HCT116 (cell line): ENCODE measurements at regions not wholly inside any gene's neighbourhood (a gene's known extent, or its start where the extent isn't known, plus 50 kb on each side); places are given as distances from the start of the nearest gene placed in this dataset.

Experiments used
- CTCF ChIP-seq, 3 experiments: fragments of 200-600 bp in 1 of 3; sonication (generic) in 1 of 3; IDR thresholded peaks in 2 of 3; conservative IDR thresholded peaks in 1 of 3; 2 replicates each; pipeline ENCODE4 v1.5.1; 2012 to 2017; ENCODE audit warnings: low read depth in 2 of 3, low read length in 2 of 3, antibody characterized with exemption in 1 of 3, borderline replicate concordance in 1 of 3, control low read depth in 1 of 3, mild to moderate bottlenecking in 1 of 3, mixed read lengths in 1 of 3, mixed run types in 1 of 3, moderate library complexity in 1 of 3; ENCODE audit not compliant: insufficient read depth in 1 of 3
- EGR1 ChIP-seq: IDR thresholded peaks from 2 replicates; pipeline ENCODE4 v1.6.1; 2012; ENCODE audit warnings: low read depth
- JUND ChIP-seq: IDR thresholded peaks from 2 replicates; pipeline ENCODE4 v1.6.1; 2012
- POLR2A ChIP-seq: IDR thresholded peaks from 2 replicates; pipeline ENCODE4 v1.7.0; 2011; ENCODE audit warnings: borderline replicate concordance; ENCODE audit not compliant: insufficient read depth, insufficient read length; ENCODE audit errors: extremely low read depth
- POLR2AphosphoS5 ChIP-seq: IDR thresholded peaks from 2 replicates; pipeline ENCODE4 v1.6.1; 2011; ENCODE audit warnings: mild to moderate bottlenecking, low read depth, low read length, moderate library complexity
- RAD21 ChIP-seq: IDR thresholded peaks from 2 replicates; pipeline ENCODE4 v1.6.1; 2012; ENCODE audit warnings: low read depth, mild to moderate bottlenecking
- REST ChIP-seq: IDR thresholded peaks from 2 replicates; pipeline ENCODE4 v1.6.1; 2012; ENCODE audit warnings: low read depth
- YY1 ChIP-seq: IDR thresholded peaks from 2 replicates; pipeline ENCODE4 v1.6.1; 2011; ENCODE audit warnings: low read length, low read depth, moderate library complexity, mild to moderate bottlenecking; ENCODE audit not compliant: insufficient replicate concordance; ENCODE audit errors: extremely low read depth
- TF ChIP-seq, protein P1 (sequence below): IDR thresholded peaks from 2 replicates; pipeline ENCODE4 v1.6.1; 2012

DNA sequence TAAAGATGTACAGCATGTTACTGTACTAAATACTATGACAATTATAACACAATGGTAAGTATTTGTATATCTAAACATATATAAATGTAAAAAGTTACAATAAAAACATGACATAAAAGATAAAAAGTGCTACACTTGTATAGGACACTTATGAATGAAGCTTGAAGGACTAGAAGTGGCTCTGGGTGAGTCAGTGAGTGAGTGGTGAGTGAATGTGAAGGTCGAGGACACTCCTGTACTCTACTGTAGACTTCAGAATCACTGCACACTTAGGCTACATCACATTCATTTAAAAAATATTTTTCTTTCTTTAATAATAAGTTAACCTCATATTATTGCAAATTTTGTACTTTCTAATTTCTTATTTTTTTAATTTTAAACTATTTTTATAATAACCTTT, 1476.7 kb upstream of the CDH8 start:
- TF ChIP-seq REST (no peak), POLR2AphosphoS5 (no peak), POLR2A (no peak), RAD21 (no peak), JUND (no peak), EGR1 (no peak), CTCF (IDR thresholded peaks at IDR 0.05 in 2 of 3, conservative IDR thresholded peaks at IDR 0.05 in 1 of 3; ENCODE audit: borderline replicate concordance in 1 of 3, insufficient read depth in 1 of 3, low read depth in 2 of 3, low read length in 2 of 3) (no peak), YY1 (no peak)
- TF ChIP-seq, protein P1, sequence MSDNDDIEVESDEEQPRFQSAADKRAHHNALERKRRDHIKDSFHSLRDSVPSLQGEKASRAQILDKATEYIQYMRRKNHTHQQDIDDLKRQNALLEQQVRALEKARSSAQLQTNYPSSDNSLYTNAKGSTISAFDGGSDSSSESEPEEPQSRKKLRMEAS: no peak
